ENCODE measurements at regions not wholly inside any gene's neighbourhood (a gene's known extent, or its start where the extent isn't known, plus 50 kb on each side); places are given as distances from the start of the nearest gene placed in this dataset.
"Not testable (repeated sequence)": the region's sequence is repeated elsewhere in the genome, so short reads cannot be mapped to it uniquely, and the experiment has no call there.

GRCh38 chr20:16860914-16861313 lies 112.8 kb downstream of the OTOR start:
- ChIA-PET POLR2A (ENCODE audit: low non-redundant PET) (no interaction called here), CTCF (no interaction called here)
- no peak overlapping the region for H3K27ac ChIP-seq
- TF ChIP-seq CTCF (conservative IDR thresholded peaks at IDR 0.05; ENCODE audit: low read depth) = no peak
- DNase-seq (ENCODE audit: low spot score) = no peak

GRCh38 chr20:16861708-16862107 lies 113.5 kb downstream of the OTOR start:
- DNase-seq (ENCODE audit: low spot score) = no peak
- POLR2A ChIA-PET (ENCODE audit: low non-redundant PET) = no interaction called here
- H3K27ac ChIP-seq = no peak overlapping the region
- no peak for TF ChIP-seq CTCF (conservative IDR thresholded peaks at IDR 0.05; ENCODE audit: low read depth)
- CTCF ChIA-PET = no interaction called here

GRCh38 chr20:16863303-16863702 lies 115.1 kb downstream of the OTOR start:
- H3K27ac ChIP-seq = no peak overlapping the region
- ChIA-PET CTCF (no interaction called here), POLR2A (ENCODE audit: low non-redundant PET) (no interaction called here)
- no peak for TF ChIP-seq CTCF (conservative IDR thresholded peaks at IDR 0.05; ENCODE audit: low read depth)
- DNase-seq (ENCODE audit: low spot score) = no peak

GRCh38 chr20:16864069-16864468 lies 115.9 kb downstream of the OTOR start:
- ChIA-PET POLR2A (ENCODE audit: low non-redundant PET) (no interaction called here), CTCF (no interaction called here)
- DNase-seq (ENCODE audit: low spot score) = no peak
- no peak overlapping the region for H3K27ac ChIP-seq
- TF ChIP-seq CTCF (conservative IDR thresholded peaks at IDR 0.05; ENCODE audit: low read depth) = no peak

- POLR2A ChIA-PET (ENCODE audit: low non-redundant PET) = no interaction called here
- CTCF ChIA-PET = no interaction called here
- no peak for TF ChIP-seq CTCF (conservative IDR thresholded peaks at IDR 0.05; ENCODE audit: low read depth)
- no peak for DNase-seq (ENCODE audit: low spot score)
- no peak overlapping the region for H3K27ac ChIP-seq
Observed at GRCh38 chr20:16864963-16865362, 116.8 kb downstream of the OTOR start.

GRCh38 chr20:16865406-16865805 lies 117.2 kb downstream of the OTOR start:
- H3K27ac ChIP-seq = no peak overlapping the region
- TF ChIP-seq CTCF (conservative IDR thresholded peaks at IDR 0.05; ENCODE audit: low read depth) = no peak
- no peak for DNase-seq (ENCODE audit: low spot score)
- ChIA-PET POLR2A (ENCODE audit: low non-redundant PET) (no interaction called here), CTCF (no interaction called here)

- POLR2A ChIA-PET (ENCODE audit: low non-redundant PET); DNase-seq (ENCODE audit: low spot score); CTCF ChIA-PET; H3K27ac ChIP-seq: not testable (repeated sequence)
Observed at GRCh38 chr20:16873124-16873523, 125.0 kb downstream of the OTOR start.
